B cell (primary cell): ENCODE measurements at regions not wholly inside any gene's neighbourhood (a gene's known extent, or its start where the extent isn't known, plus 50 kb on each side); places are given as distances from the start of the nearest gene placed in this dataset.

Experiments
- ATAC-seq: fragments of 200-7000 bp; cut with Tn5 transposase; one replicate; pipeline ENCODE4 v1.10.0; 2021; ENCODE audit warnings: low read depth, mild to moderate bottlenecking, moderate number of reproducible peaks, moderate library complexity
- CTCF ChIA-PET: fragments of 350-600 bp; sonication (Branson Sonifier 250); formaldehyde crosslinking; loops from one replicate; lab custom pipeline; 2021; ENCODE audit warnings: antibody characterized with exemption, inconsistent platforms; lab: Charles Lee
- POLR2A ChIA-PET: fragments of 350-600 bp; sonication (Branson Sonifier 250); formaldehyde crosslinking; loops from one replicate; lab custom pipeline; 2021; ENCODE audit warnings: antibody characterized with exemption; lab: Charles Lee
- DNase-seq: peaks from one replicate; pipeline ENCODE4 v3.0.0; 2013
- H2AFZ ChIP-seq: 2 replicates; pipeline ENCODE4 v1.6.1; 2012; ENCODE audit warnings: mild to moderate bottlenecking, low read depth, low read length; ENCODE audit not compliant: insufficient read depth, poor library complexity, severe bottlenecking
- H3K27ac ChIP-seq, 2 donors: 1 replicate in 1 of 2; 2 replicates in 1 of 2; pipeline ENCODE4 v1.5.1; 2012 to 2013; ENCODE audit warnings: low read length in 2 of 2, mild to moderate bottlenecking in 2 of 2, moderate library complexity in 1 of 2
- H3K27me3 ChIP-seq, 4 experiments: fragments of 200-600 bp in 1 of 4; sonication (generic) in 1 of 4; replicated peaks in 1 of 4; 1 replicate in 2 of 4; 2 replicates in 2 of 4; pipeline versions ENCODE4 v1.6.1 to v1.7.0; 2013 to 2016; ENCODE audit warnings: low read length in 3 of 4, mild to moderate bottlenecking in 2 of 4, mixed read lengths in 1 of 4, moderate library complexity in 1 of 4; ENCODE audit not compliant: insufficient read depth in 4 of 4, control insufficient read depth in 3 of 4; ENCODE audit errors: control extremely low read depth in 1 of 4
- H3K36me3 ChIP-seq, 2 experiments: replicated peaks in 1 of 2; 1 replicate in 1 of 2; 2 replicates in 1 of 2; pipeline versions ENCODE4 v1.6.1 to v1.7.1; 2013; ENCODE audit warnings: low read length in 1 of 2; ENCODE audit not compliant: insufficient read depth in 2 of 2, control insufficient read depth in 1 of 2; ENCODE audit errors: control extremely low read depth in 1 of 2, extremely low read depth in 1 of 2
- H3K4me1 ChIP-seq, 2 donors: fragments of 200-600 bp in 1 of 2; sonication (generic) in 1 of 2; 1 replicate in 1 of 2; 2 replicates in 1 of 2; pipeline versions ENCODE4 v1.5.1 to v1.6.1; 2013 to 2017; ENCODE audit warnings: low read length in 2 of 2; ENCODE audit not compliant: control insufficient read depth in 2 of 2, insufficient read depth in 2 of 2
- H3K4me2 ChIP-seq: replicated peaks from 2 replicates; pipeline ENCODE3; 2012; ENCODE audit warnings: mild to moderate bottlenecking, low read depth, low read length; ENCODE audit not compliant: poor library complexity, severe bottlenecking
- H3K4me3 ChIP-seq, 5 experiments: fragments of 200-600 bp in 1 of 5; sonication (generic) in 1 of 5; 1 replicate in 3 of 5; 2 replicates in 2 of 5; pipeline versions ENCODE4 v1.5.1 to v1.7.0; 2011 to 2016; ENCODE audit warnings: low read length in 4 of 5, mild to moderate bottlenecking in 4 of 5, low read depth in 2 of 5, control low read depth in 1 of 5, moderate library complexity in 1 of 5; ENCODE audit not compliant: insufficient read depth in 1 of 5; ENCODE audit errors: control extremely low read depth in 1 of 5, extremely low read depth in 1 of 5
- H3K79me2 ChIP-seq: fragments of 200-600 bp; sonication (generic); one replicate; pipeline ENCODE4 v1.6.0; 2016; ENCODE audit warnings: low read length; ENCODE audit not compliant: control insufficient read depth, insufficient read depth
- H3K9ac ChIP-seq: fragments of 200-600 bp; sonication (generic); 2 replicates; pipeline ENCODE4 v1.6.1; 2017; ENCODE audit warnings: mild to moderate bottlenecking, low read length, moderate library complexity
- H3K9me3 ChIP-seq, 3 donors: one replicate each; pipeline versions ENCODE4 v1.6.1 to v1.7.1; 2013; ENCODE audit warnings: low read length in 2 of 3; ENCODE audit not compliant: control insufficient read depth in 2 of 3, insufficient read depth in 1 of 3; ENCODE audit errors: control extremely low read depth in 1 of 3
- H4K20me1 ChIP-seq: 2 replicates; pipeline ENCODE4 v1.6.0; 2012; ENCODE audit warnings: mild to moderate bottlenecking, low read length; ENCODE audit not compliant: insufficient read depth, control insufficient read depth, poor library complexity, severe bottlenecking
- H3K27ac Mint-ChIP-seq: one replicate; pipeline ENCODE4 v1.8.0; 2021; ENCODE audit warnings: mixed read lengths
- H3K27me3 Mint-ChIP-seq: one replicate; pipeline ENCODE4 v1.8.0; 2021; ENCODE audit warnings: mixed read lengths
- H3K4me1 Mint-ChIP-seq: one replicate; pipeline ENCODE4 v1.8.0; 2021; ENCODE audit warnings: mixed read lengths
- H3K4me3 Mint-ChIP-seq: one replicate; pipeline ENCODE4 v1.8.0; 2021; ENCODE audit warnings: mixed read lengths
- H3K9me3 Mint-ChIP-seq: one replicate; pipeline ENCODE4 v1.8.0; 2022; ENCODE audit warnings: mixed read lengths; ENCODE audit not compliant: insufficient read depth
- CTCF ChIP-seq: fragments of 200-600 bp; IDR thresholded peaks from one replicate; pipeline ENCODE4 v1.8.0; 2022; ENCODE audit warnings: antibody characterized with exemption, mild to moderate bottlenecking
- EZH2 ChIP-seq: IDR thresholded peaks from 2 replicates; pipeline ENCODE4 v1.6.1; 2012; ENCODE audit warnings: borderline replicate concordance, low read depth, mild to moderate bottlenecking, moderate library complexity, low read length; ENCODE audit not compliant: insufficient read depth, poor library complexity, severe bottlenecking
- WGBS: methylation state at CpG from one replicate; pipeline ENCODE4 v1.1.5; 2013; ENCODE audit warnings: missing lambda C conversion rate; ENCODE audit not compliant: insufficient coverage; 5-methylcytosine and 5-hydroxymethylcytosine counted together
- intact Hi-C: fragments of 100-400 bp; cut with micrococcal nuclease; formaldehyde crosslinking; loops from one replicate; pipeline ENCODE4 v1.10.0; 2022

- peaks cover 8% of the 10 kb centered on the region for H3K27me3 Mint-ChIP-seq
- H3K4me3 Mint-ChIP-seq, result no peak overlapping the region
- no peaks in the 10 kb centered on the region for H3K9me3 Mint-ChIP-seq
- ChIA-PET CTCF (interaction anchor here (1.4 kb wide), 1 partner anchor 10 kb away, joined by 3 read pairs; no protein-coding TSS in a partner anchor), POLR2A (no interaction called here)
- no peak for TF ChIP-seq CTCF
- no peak for TF ChIP-seq EZH2
- no peaks in the 10 kb centered on the region for H3K4me1 Mint-ChIP-seq
- no peak for DNase-seq
- Histone ChIP-seq H4K20me1 (no peaks in the 10 kb centered on the region), H3K4me2 (no peak overlapping the region), H3K27me3 (no peaks in the 10 kb centered on the region), H3K27ac (no peak overlapping the region), H3K36me3 (no peaks in the 10 kb centered on the region), H3K79me2 (no peaks in the 10 kb centered on the region), H3K4me3 (no peak overlapping the region), H3K4me1 (no peaks in the 10 kb centered on the region), H3K9me3 (no peaks in the 10 kb centered on the region), H3K9ac (no peak overlapping the region), H2AFZ (no peak overlapping the region)
- no CpG with 5 or more reads among the region's 2 CpGs for WGBS
- intact Hi-C loops, result no loop called here
- H3K27ac Mint-ChIP-seq, result no peak overlapping the region
- no peak for ATAC-seq
These were observed 399.0 kb upstream of the KLF12 start for GRCh38 chr13:74533226-74533625.

- Histone ChIP-seq H4K20me1 (no peaks in the 10 kb centered on the region), H3K4me2 (no peak overlapping the region), H3K9me3 (no peaks in the 10 kb centered on the region), H3K79me2 (no peaks in the 10 kb centered on the region), H3K27ac (no peak overlapping the region), H3K27me3 (peaks cover 0 to 3% (median 0%) of the 10 kb centered on the region in 4 experiments), H3K4me1 (no peaks in the 10 kb centered on the region), H3K9ac (no peak overlapping the region), H2AFZ (no peak overlapping the region), H3K4me3 (no peak overlapping the region), H3K36me3 (no peaks in the 10 kb centered on the region)
- Mint-ChIP-seq H3K9me3 (no peaks in the 10 kb centered on the region), H3K27me3 (peaks cover 19% of the 10 kb centered on the region), H3K4me1 (no peaks in the 10 kb centered on the region), H3K27ac (no peak overlapping the region), H3K4me3 (no peak overlapping the region)
- intact Hi-C loops, result no loop called here
- ChIA-PET POLR2A (no interaction called here), CTCF (no interaction called here)
- DNase-seq (no peak), ATAC-seq (no peak)
- TF ChIP-seq CTCF (no peak), EZH2 (no peak)
- WGBS, result no CpG with 5 or more reads among the region's 1 CpG
These were observed 395.8 kb upstream of the KLF12 start for GRCh38 chr13:74530011-74530410.
